ENCODE measurements at regions not wholly inside any gene's neighbourhood (a gene's known extent, or its start where the extent isn't known, plus 50 kb on each side); places are given as distances from the start of the nearest gene placed in this dataset.

DNA sequence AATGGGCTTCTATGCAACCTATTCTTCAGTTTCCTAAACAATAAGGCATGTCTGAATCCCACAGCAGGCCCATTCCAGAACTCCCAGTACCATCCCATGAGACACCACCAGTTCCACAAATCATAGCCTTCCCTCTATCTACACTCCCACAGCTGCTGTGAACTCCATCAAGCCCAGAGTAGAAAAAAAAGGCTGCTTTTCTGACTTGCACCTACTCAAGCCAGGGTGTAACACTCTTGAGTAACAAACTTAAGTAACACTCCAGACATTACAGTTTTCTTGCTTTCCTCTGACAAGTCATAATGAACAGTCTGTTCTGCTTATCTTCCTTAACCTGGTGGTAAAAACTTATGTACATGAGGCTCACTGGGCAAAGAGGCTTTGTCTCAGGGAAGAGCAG, 283.1 kb downstream of the NFKBIZ start:
- TF ChIP-seq, protein P1, sequence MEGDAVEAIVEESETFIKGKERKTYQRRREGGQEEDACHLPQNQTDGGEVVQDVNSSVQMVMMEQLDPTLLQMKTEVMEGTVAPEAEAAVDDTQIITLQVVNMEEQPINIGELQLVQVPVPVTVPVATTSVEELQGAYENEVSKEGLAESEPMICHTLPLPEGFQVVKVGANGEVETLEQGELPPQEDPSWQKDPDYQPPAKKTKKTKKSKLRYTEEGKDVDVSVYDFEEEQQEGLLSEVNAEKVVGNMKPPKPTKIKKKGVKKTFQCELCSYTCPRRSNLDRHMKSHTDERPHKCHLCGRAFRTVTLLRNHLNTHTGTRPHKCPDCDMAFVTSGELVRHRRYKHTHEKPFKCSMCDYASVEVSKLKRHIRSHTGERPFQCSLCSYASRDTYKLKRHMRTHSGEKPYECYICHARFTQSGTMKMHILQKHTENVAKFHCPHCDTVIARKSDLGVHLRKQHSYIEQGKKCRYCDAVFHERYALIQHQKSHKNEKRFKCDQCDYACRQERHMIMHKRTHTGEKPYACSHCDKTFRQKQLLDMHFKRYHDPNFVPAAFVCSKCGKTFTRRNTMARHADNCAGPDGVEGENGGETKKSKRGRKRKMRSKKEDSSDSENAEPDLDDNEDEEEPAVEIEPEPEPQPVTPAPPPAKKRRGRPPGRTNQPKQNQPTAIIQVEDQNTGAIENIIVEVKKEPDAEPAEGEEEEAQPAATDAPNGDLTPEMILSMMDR (IDR thresholded peaks at IDR 0.05; ENCODE audit: insufficient read depth, low read length) = no peak
- TF ChIP-seq, protein P2, sequence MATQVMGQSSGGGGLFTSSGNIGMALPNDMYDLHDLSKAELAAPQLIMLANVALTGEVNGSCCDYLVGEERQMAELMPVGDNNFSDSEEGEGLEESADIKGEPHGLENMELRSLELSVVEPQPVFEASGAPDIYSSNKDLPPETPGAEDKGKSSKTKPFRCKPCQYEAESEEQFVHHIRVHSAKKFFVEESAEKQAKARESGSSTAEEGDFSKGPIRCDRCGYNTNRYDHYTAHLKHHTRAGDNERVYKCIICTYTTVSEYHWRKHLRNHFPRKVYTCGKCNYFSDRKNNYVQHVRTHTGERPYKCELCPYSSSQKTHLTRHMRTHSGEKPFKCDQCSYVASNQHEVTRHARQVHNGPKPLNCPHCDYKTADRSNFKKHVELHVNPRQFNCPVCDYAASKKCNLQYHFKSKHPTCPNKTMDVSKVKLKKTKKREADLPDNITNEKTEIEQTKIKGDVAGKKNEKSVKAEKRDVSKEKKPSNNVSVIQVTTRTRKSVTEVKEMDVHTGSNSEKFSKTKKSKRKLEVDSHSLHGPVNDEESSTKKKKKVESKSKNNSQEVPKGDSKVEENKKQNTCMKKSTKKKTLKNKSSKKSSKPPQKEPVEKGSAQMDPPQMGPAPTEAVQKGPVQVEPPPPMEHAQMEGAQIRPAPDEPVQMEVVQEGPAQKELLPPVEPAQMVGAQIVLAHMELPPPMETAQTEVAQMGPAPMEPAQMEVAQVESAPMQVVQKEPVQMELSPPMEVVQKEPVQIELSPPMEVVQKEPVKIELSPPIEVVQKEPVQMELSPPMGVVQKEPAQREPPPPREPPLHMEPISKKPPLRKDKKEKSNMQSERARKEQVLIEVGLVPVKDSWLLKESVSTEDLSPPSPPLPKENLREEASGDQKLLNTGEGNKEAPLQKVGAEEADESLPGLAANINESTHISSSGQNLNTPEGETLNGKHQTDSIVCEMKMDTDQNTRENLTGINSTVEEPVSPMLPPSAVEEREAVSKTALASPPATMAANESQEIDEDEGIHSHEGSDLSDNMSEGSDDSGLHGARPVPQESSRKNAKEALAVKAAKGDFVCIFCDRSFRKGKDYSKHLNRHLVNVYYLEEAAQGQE (IDR thresholded peaks at IDR 0.05; ENCODE audit: insufficient replicate concordance, low read depth) = no peak
- TF ChIP-seq SPI1 (IDR thresholded peaks at IDR 0.05; ENCODE audit: borderline replicate concordance, low read depth) = no peak
- no peak for TF ChIP-seq POLR2AphosphoS5 (IDR thresholded peaks at IDR 0.05; ENCODE audit: low read depth)
- no peak for TF ChIP-seq GABPA (IDR thresholded peaks at IDR 0.05; ENCODE audit: low read depth)

All from HL-60 (cell line).